ENCODE measurements at regions not wholly inside any gene's neighbourhood (a gene's known extent, or its start where the extent isn't known, plus 50 kb on each side); places are given as distances from the start of the nearest gene placed in this dataset.

- TF ChIP-seq, protein P1, sequence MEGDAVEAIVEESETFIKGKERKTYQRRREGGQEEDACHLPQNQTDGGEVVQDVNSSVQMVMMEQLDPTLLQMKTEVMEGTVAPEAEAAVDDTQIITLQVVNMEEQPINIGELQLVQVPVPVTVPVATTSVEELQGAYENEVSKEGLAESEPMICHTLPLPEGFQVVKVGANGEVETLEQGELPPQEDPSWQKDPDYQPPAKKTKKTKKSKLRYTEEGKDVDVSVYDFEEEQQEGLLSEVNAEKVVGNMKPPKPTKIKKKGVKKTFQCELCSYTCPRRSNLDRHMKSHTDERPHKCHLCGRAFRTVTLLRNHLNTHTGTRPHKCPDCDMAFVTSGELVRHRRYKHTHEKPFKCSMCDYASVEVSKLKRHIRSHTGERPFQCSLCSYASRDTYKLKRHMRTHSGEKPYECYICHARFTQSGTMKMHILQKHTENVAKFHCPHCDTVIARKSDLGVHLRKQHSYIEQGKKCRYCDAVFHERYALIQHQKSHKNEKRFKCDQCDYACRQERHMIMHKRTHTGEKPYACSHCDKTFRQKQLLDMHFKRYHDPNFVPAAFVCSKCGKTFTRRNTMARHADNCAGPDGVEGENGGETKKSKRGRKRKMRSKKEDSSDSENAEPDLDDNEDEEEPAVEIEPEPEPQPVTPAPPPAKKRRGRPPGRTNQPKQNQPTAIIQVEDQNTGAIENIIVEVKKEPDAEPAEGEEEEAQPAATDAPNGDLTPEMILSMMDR (IDR thresholded peaks at IDR 0.05; ENCODE audit: insufficient read depth, missing control alignments) = no peak
- FAIRE-seq (no peak), DNase-seq (ENCODE audit: insufficient read length, low spot score) (no peak)
Observed at GRCh38 chr20:5432030-5432429, 115.3 kb upstream of the PROKR2 start.

GRCh38 chr20:5430670-5431069 lies 113.9 kb upstream of the PROKR2 start:
- DNase-seq (ENCODE audit: insufficient read length, low spot score) = no peak
- FAIRE-seq = no peak
- TF ChIP-seq, protein P1 (IDR thresholded peaks at IDR 0.05; ENCODE audit: insufficient read depth, missing control alignments) = no peak

- no peak for FAIRE-seq
- DNase-seq (ENCODE audit: insufficient read length, low spot score) = no peak
- TF ChIP-seq, protein P1 (IDR thresholded peaks at IDR 0.05; ENCODE audit: insufficient read depth, missing control alignments) = no peak
Observed at GRCh38 chr20:5426026-5426425, 109.3 kb upstream of the PROKR2 start.

GRCh38 chr20:5416086-5416485 lies 99.3 kb upstream of the PROKR2 start:
- TF ChIP-seq, protein P1 (IDR thresholded peaks at IDR 0.05; ENCODE audit: insufficient read depth, missing control alignments) = no peak
- DNase-seq (ENCODE audit: insufficient read length, low spot score) (no peak), FAIRE-seq (no peak)

GRCh38 chr20:5413394-5413793 lies 96.6 kb upstream of the PROKR2 start:
- TF ChIP-seq, protein P1 (IDR thresholded peaks at IDR 0.05; ENCODE audit: insufficient read depth, missing control alignments) = no peak
- FAIRE-seq = no peak

DNA sequence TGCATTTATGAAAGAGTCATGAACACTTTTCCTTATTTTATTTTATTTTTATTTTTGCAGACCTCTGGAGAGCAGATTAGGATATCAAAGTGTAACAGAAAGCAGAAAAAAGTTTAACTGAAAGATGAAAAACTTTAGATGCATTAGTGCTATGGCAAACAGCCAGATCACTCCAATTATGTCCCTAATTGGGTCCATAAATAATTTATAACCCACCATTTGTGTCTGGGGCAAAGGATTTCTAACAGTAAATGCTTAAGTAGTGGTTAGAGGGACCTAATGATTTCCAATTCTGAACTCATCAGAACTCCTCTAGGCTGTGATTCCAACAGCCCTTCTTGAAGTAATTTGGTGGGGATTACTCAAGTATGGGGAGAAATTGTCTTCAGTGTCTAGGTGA lies 93.7 kb upstream of the PROKR2 start:
- TF ChIP-seq, protein P1 (IDR thresholded peaks at IDR 0.05; ENCODE audit: insufficient read depth, missing control alignments) = no peak
- no peak for FAIRE-seq
- no peak for DNase-seq (ENCODE audit: insufficient read length, low spot score)

More at GRCh38 chr20:5413394-5413793, 96.6 kb upstream of the PROKR2 start:
- no peak for DNase-seq (ENCODE audit: insufficient read length, low spot score)

- no peak for DNase-seq (ENCODE audit: insufficient read length, low spot score)
- FAIRE-seq = no peak
- TF ChIP-seq, protein P1 (IDR thresholded peaks at IDR 0.05; ENCODE audit: insufficient read depth, missing control alignments) = peak; percentile 38
Observed at GRCh38 chr20:5402903-5403531, 86.3 kb upstream of the PROKR2 start.

Data from D721Med (cell line).